ENCODE measurements at regions not wholly inside any gene's neighbourhood (a gene's known extent, or its start where the extent isn't known, plus 50 kb on each side); places are given as distances from the start of the nearest gene placed in this dataset.

DNA sequence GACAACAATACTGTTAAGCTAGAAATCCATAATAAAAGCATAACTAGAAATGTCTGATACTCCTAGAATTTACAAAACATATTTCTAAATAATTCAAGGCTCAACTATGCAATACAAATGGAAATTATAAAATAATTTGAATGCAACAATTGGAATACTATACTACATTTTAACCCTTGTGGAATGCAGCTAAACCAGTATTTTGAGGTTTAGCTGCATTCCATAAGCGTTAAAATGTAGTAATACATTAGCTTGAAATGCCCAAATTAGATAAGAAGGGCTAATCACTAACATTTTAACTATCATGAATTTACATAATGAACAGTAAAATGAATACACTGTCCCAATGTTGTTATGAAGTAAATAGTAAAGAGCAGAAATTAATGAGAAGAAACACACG, 617.2 kb upstream of the CHORDC1 start:
- TF ChIP-seq CTCF (conservative IDR thresholded peaks at IDR 0.05; ENCODE audit: low read depth, low read length): no peak
- TF ChIP-seq EZH2 (IDR thresholded peaks at IDR 0.05; ENCODE audit: low read length, unreplicated experiment): no peak
- TF ChIP-seq EZH2phosphoT487 (IDR thresholded peaks at IDR 0.05; ENCODE audit: borderline replicate concordance, low read length): no peak
